Uterus (tissue), 2 donors: ENCODE measurements at regions not wholly inside any gene's neighbourhood (a gene's known extent, or its start where the extent isn't known, plus 50 kb on each side); places are given as distances from the start of the nearest gene placed in this dataset.

ENCODE experiments used
- CTCF ChIP-seq, 4 experiments: fragments of 200-600 bp in 2 of 4; fragments of 450-650 bp in 2 of 4; sonication (generic) in 2 of 4; IDR thresholded peaks; one replicate each; pipeline ENCODE4 v1.5.1; 2016 to 2019; ENCODE audit warnings: antibody characterized with exemption in 4 of 4, mild to moderate bottlenecking in 2 of 4, moderate library complexity in 1 of 4
- POLR2A ChIP-seq, 2 donors: fragments of 450-650 bp; IDR thresholded peaks; one replicate each; pipeline ENCODE4 v1.6.1; 2016; ENCODE audit warnings: antibody characterized with exemption in 2 of 2, mild to moderate bottlenecking in 1 of 2, moderate library complexity in 1 of 2

GRCh38 chr4:30153427-30153826 is 566.7 kb upstream of the PCDH7 start:
- TF ChIP-seq CTCF (IDR thresholded peaks at IDR 0.05) (no peak), POLR2A (IDR thresholded peaks at IDR 0.05) (no peak)
